T-helper 1 cell treated with Interleukin-12 subunit alpha and Interleukin-12 subunit beta and Interleukin-4 antibody, amounts not matched to agents 30 μg/mL and 1 μg/mL, for 36 hours (primary cell): ENCODE measurements at regions not wholly inside any gene's neighbourhood (a gene's known extent, or its start where the extent isn't known, plus 50 kb on each side); places are given as distances from the start of the nearest gene placed in this dataset.
"Not testable (repeated sequence)": the region's sequence is repeated elsewhere in the genome, so short reads cannot be mapped to it uniquely, and the experiment has no call there.

Experiments used
- H3K27ac Mint-ChIP-seq: one replicate; pipeline ENCODE4 v1.8.0; 2021; ENCODE audit warnings: mild to moderate bottlenecking, mixed read lengths
- H3K27me3 Mint-ChIP-seq: one replicate; pipeline ENCODE4 v1.8.0; 2021; ENCODE audit warnings: low read depth, mixed read lengths
- H3K36me3 Mint-ChIP-seq: one replicate; pipeline ENCODE4 v1.8.0; 2021; ENCODE audit warnings: low read depth, mixed read lengths
- H3K4me1 Mint-ChIP-seq: one replicate; pipeline ENCODE4 v1.8.0; 2021; ENCODE audit warnings: low read depth, mixed read lengths
- H3K4me3 Mint-ChIP-seq: one replicate; pipeline ENCODE4 v1.8.0; 2021; ENCODE audit warnings: mild to moderate bottlenecking, moderate library complexity, mixed read lengths
- H3K9me3 Mint-ChIP-seq: one replicate; pipeline ENCODE4 v1.8.0; 2021; ENCODE audit warnings: mixed read lengths

- not testable (repeated sequence) for H3K36me3 Mint-ChIP-seq, H3K4me3 Mint-ChIP-seq, H3K27ac Mint-ChIP-seq, H3K4me1 Mint-ChIP-seq, H3K27me3 Mint-ChIP-seq, H3K9me3 Mint-ChIP-seq
These were observed 74.8 kb upstream of the NBPF20 start for GRCh38 chr1:145500251-145500650.

- not testable (repeated sequence) for H3K9me3 Mint-ChIP-seq, H3K27ac Mint-ChIP-seq, H3K4me1 Mint-ChIP-seq, H3K27me3 Mint-ChIP-seq, H3K36me3 Mint-ChIP-seq, H3K4me3 Mint-ChIP-seq
These were observed 69.9 kb upstream of the NBPF20 start for GRCh38 chr1:145495077-145495871.

GRCh38 chr1:145488193-145488933 is 63.0 kb upstream of the NBPF20 start:
- H3K36me3 Mint-ChIP-seq, H3K9me3 Mint-ChIP-seq, H3K4me1 Mint-ChIP-seq, H3K27ac Mint-ChIP-seq: not testable (repeated sequence)
- peaks cover 17% of the 10 kb centered on the region for H3K27me3 Mint-ChIP-seq
- H3K4me3 Mint-ChIP-seq, result peak overlapping the region; percentile 66

- H3K36me3 Mint-ChIP-seq, H3K9me3 Mint-ChIP-seq, H3K27ac Mint-ChIP-seq, H3K4me1 Mint-ChIP-seq: not testable (repeated sequence)
- H3K4me3 Mint-ChIP-seq, result peak overlapping the region; percentile 42
- H3K27me3 Mint-ChIP-seq, result peaks cover 21% of the 10 kb centered on the region
These were observed 61.8 kb upstream of the NBPF20 start for GRCh38 chr1:145487156-145487555.

- peaks cover 21% of the 10 kb centered on the region for H3K27me3 Mint-ChIP-seq
- not testable (repeated sequence) for H3K27ac Mint-ChIP-seq, H3K4me3 Mint-ChIP-seq
These were observed 58.9 kb upstream of the NBPF20 start for GRCh38 chr1:145484257-145484656.

GRCh38 chr1:145482214-145482860 is 56.9 kb upstream of the NBPF20 start:
- not testable (repeated sequence) for H3K4me1 Mint-ChIP-seq, H3K4me3 Mint-ChIP-seq, H3K36me3 Mint-ChIP-seq, H3K27ac Mint-ChIP-seq, H3K9me3 Mint-ChIP-seq
- H3K27me3 Mint-ChIP-seq, result peaks cover 21% of the 10 kb centered on the region

More at GRCh38 chr1:145484257-145484656, 58.9 kb upstream of the NBPF20 start:
- not testable (repeated sequence) for H3K4me1 Mint-ChIP-seq, H3K9me3 Mint-ChIP-seq, H3K36me3 Mint-ChIP-seq

- not testable (repeated sequence) for H3K36me3 Mint-ChIP-seq, H3K27ac Mint-ChIP-seq, H3K4me1 Mint-ChIP-seq, H3K9me3 Mint-ChIP-seq
- Mint-ChIP-seq H3K27me3 (peaks cover 22% of the 10 kb centered on the region), H3K4me3 (peak overlapping the region; percentile 57)
These were observed 50.6 kb upstream of the NBPF20 start for GRCh38 chr1:145475962-145476361.

- H3K4me3 Mint-ChIP-seq, result peak overlapping the region; percentile 78
- H3K9me3 Mint-ChIP-seq, H3K4me1 Mint-ChIP-seq, H3K36me3 Mint-ChIP-seq, H3K27ac Mint-ChIP-seq: not testable (repeated sequence)
- peaks cover 22% of the 10 kb centered on the region for H3K27me3 Mint-ChIP-seq
These were observed 50.0 kb upstream of the NBPF20 start for GRCh38 chr1:145475369-145475915.
